HEK293 (cell line): ENCODE measurements at regions not wholly inside any gene's neighbourhood (a gene's known extent, or its start where the extent isn't known, plus 50 kb on each side); places are given as distances from the start of the nearest gene placed in this dataset.

ENCODE experiments used
- CTCF ChIA-PET: fragments of 350-600 bp; formaldehyde crosslinking; extraction: SDS; loops from one replicate; lab custom pipeline; 2021; ENCODE audit warnings: antibody characterized with exemption; lab: Yijun Ruan, JAX
- POLR2A ChIA-PET: fragments of 300-600 bp; formaldehyde crosslinking; extraction: SDS; loops from one replicate; lab custom pipeline; 2020; ENCODE audit warnings: antibody characterized with exemption, inconsistent platforms; lab: Yijun Ruan, JAX
- H3K27ac ChIP-seq: fragments of 200-500 bp; sonication (Bioruptor generic); 2 replicates; pipeline ENCODE4 v1.5.1; 2014; ENCODE audit warnings: low read depth, low read length, control low read depth, inconsistent platforms; ENCODE audit errors: extremely low read depth
- H3K36me3 ChIP-seq, 2 experiments: fragments of 200-500 bp in 1 of 2; sonication (Bioruptor generic) in 1 of 2; 1 replicate in 1 of 2; 2 replicates in 1 of 2; pipeline ENCODE4 v1.5.1; 2014 to 2017; ENCODE audit warnings: inconsistent platforms in 2 of 2, low read length in 2 of 2; ENCODE audit not compliant: control insufficient read depth in 2 of 2, insufficient read depth in 1 of 2
- H3K4me1 ChIP-seq: fragments of 200-500 bp; sonication (Bioruptor generic); 2 replicates; pipeline ENCODE4 v1.5.1; 2014; ENCODE audit warnings: mild to moderate bottlenecking, low read length, inconsistent platforms; ENCODE audit not compliant: control insufficient read depth, insufficient read depth
- H3K4me3 ChIP-seq: 2 replicates; pipeline ENCODE4 v1.5.1; 2011; ENCODE audit warnings: low read depth, mild to moderate bottlenecking, control low read depth, low read length, moderate library complexity
- H3K9me3 ChIP-seq: fragments of 200-500 bp; sonication (Bioruptor generic); 2 replicates; pipeline ENCODE4 v1.5.1; 2014; ENCODE audit warnings: low read depth, low read length, inconsistent platforms; ENCODE audit not compliant: control insufficient read depth, insufficient read depth
- AEBP2 ChIP-seq: fragments of 450-650 bp; formaldehyde crosslinking; IDR thresholded peaks from 2 replicates; pipeline ENCODE4 v1.5.1; 2016; ENCODE audit warnings: missing biosample characterization, missing genetic modification characterization, borderline replicate concordance
- KLF1 ChIP-seq: fragments of 450-650 bp; formaldehyde crosslinking; IDR thresholded peaks from 2 replicates; pipeline ENCODE4 v1.5.1; 2016; ENCODE audit warnings: missing biosample characterization, missing genetic modification characterization
- SALL2 ChIP-seq: fragments of 450-650 bp; formaldehyde crosslinking; IDR thresholded peaks from 2 replicates; pipeline ENCODE4 v1.5.0; 2017; ENCODE audit warnings: missing biosample characterization, mild to moderate bottlenecking, missing genetic modification characterization, borderline replicate concordance
- SP3 ChIP-seq: fragments of 450-650 bp; formaldehyde crosslinking; IDR thresholded peaks from 2 replicates; pipeline ENCODE4 v1.5.1; 2016; ENCODE audit warnings: missing biosample characterization, missing genetic modification characterization
- SP7 ChIP-seq: fragments of 450-650 bp; formaldehyde crosslinking; IDR thresholded peaks from 2 replicates; pipeline ENCODE4 v1.5.1; 2016; ENCODE audit warnings: missing biosample characterization, missing genetic modification characterization
- WT1 ChIP-seq: fragments of 450-650 bp; formaldehyde crosslinking; IDR thresholded peaks from 2 replicates; pipeline ENCODE4 v1.5.1; 2016; ENCODE audit warnings: missing biosample characterization, missing genetic modification characterization
- ZBTB7A ChIP-seq: fragments of 450-650 bp; formaldehyde crosslinking; IDR thresholded peaks from 2 replicates; pipeline ENCODE4 v1.5.1; 2016; ENCODE audit warnings: low read depth, missing biosample characterization, missing genetic modification characterization
- ZNF112 ChIP-seq: fragments of 450-650 bp; formaldehyde crosslinking; IDR thresholded peaks from 2 replicates; pipeline ENCODE4 v1.5.0; 2017; ENCODE audit warnings: missing biosample characterization, missing genetic modification characterization
- ZNF114 ChIP-seq: fragments of 450-650 bp; formaldehyde crosslinking; IDR thresholded peaks from 2 replicates; pipeline ENCODE4 v1.5.0; 2017; ENCODE audit warnings: missing biosample characterization, missing genetic modification characterization
- ZNF133 ChIP-seq: fragments of 450-650 bp; formaldehyde crosslinking; IDR thresholded peaks from 2 replicates; pipeline ENCODE4 v1.5.1; 2016; ENCODE audit warnings: missing biosample characterization, missing genetic modification characterization
- ZNF155 ChIP-seq: fragments of 450-650 bp; formaldehyde crosslinking; IDR thresholded peaks from 2 replicates; pipeline ENCODE4 v1.5.1; 2016; ENCODE audit warnings: missing biosample characterization, missing genetic modification characterization
- ZNF214 ChIP-seq: fragments of 450-650 bp; formaldehyde crosslinking; IDR thresholded peaks from 2 replicates; pipeline ENCODE4 v1.5.1; 2017; ENCODE audit warnings: missing biosample characterization, mild to moderate bottlenecking, missing genetic modification characterization, borderline replicate concordance
- ZNF266 ChIP-seq: fragments of 450-650 bp; formaldehyde crosslinking; IDR thresholded peaks from 2 replicates; pipeline ENCODE4 v1.5.1; 2016; ENCODE audit warnings: missing biosample characterization, missing genetic modification characterization, low read depth
- ZNF280C ChIP-seq: fragments of 450-650 bp; formaldehyde crosslinking; IDR thresholded peaks from 2 replicates; pipeline ENCODE4 v1.5.1; 2016; ENCODE audit warnings: missing biosample characterization, missing genetic modification characterization
- ZNF292 ChIP-seq: fragments of 450-650 bp; formaldehyde crosslinking; IDR thresholded peaks from 2 replicates; pipeline ENCODE4 v1.5.1; 2016; ENCODE audit warnings: low read depth, missing biosample characterization, missing genetic modification characterization, borderline replicate concordance
- ZNF311 ChIP-seq: fragments of 450-650 bp; formaldehyde crosslinking; IDR thresholded peaks from 2 replicates; pipeline ENCODE4 v1.5.1; 2017; ENCODE audit warnings: missing biosample characterization, missing genetic modification characterization, borderline replicate concordance
- ZNF391 ChIP-seq: fragments of 450-650 bp; formaldehyde crosslinking; IDR thresholded peaks from 2 replicates; pipeline ENCODE4 v1.5.1; 2016; ENCODE audit warnings: low read depth, missing biosample characterization, missing genetic modification characterization, borderline replicate concordance
- ZNF433 ChIP-seq: fragments of 450-650 bp; formaldehyde crosslinking; IDR thresholded peaks from 2 replicates; pipeline ENCODE4 v1.5.1; 2016; ENCODE audit warnings: missing biosample characterization, missing genetic modification characterization, low read depth
- ZNF501 ChIP-seq: fragments of 450-650 bp; formaldehyde crosslinking; IDR thresholded peaks from 2 replicates; pipeline ENCODE4 v1.5.1; 2016; ENCODE audit warnings: missing biosample characterization, missing genetic modification characterization
- ZNF580 ChIP-seq: fragments of 450-650 bp; formaldehyde crosslinking; IDR thresholded peaks from 2 replicates; pipeline ENCODE4 v1.5.1; 2016; ENCODE audit warnings: missing biosample characterization, missing genetic modification characterization
- ZNF670 ChIP-seq: fragments of 450-650 bp; formaldehyde crosslinking; IDR thresholded peaks from 2 replicates; pipeline ENCODE4 v1.5.1; 2016; ENCODE audit warnings: missing biosample characterization, missing genetic modification characterization, low read depth
- ZNF777 ChIP-seq: fragments of 450-650 bp; formaldehyde crosslinking; IDR thresholded peaks from 2 replicates; pipeline ENCODE4 v1.5.1; 2017; ENCODE audit warnings: missing biosample characterization, missing genetic modification characterization, borderline replicate concordance
- ZNF837 ChIP-seq: fragments of 450-650 bp; formaldehyde crosslinking; IDR thresholded peaks from 2 replicates; pipeline ENCODE4 v1.5.1; 2016; ENCODE audit warnings: missing biosample characterization, missing genetic modification characterization
- TF ChIP-seq, protein P1 (sequence below): fragments of 450-650 bp; formaldehyde crosslinking; IDR thresholded peaks from 2 replicates; pipeline ENCODE4 v1.5.1; 2016; ENCODE audit warnings: missing biosample characterization, missing genetic modification characterization, low read depth

GRCh38 chr5:15206133-15206532 is 293.8 kb upstream of the FBXL7 start:
- Histone ChIP-seq H3K4me1 (no peaks in the 10 kb centered on the region), H3K4me3 (no peak overlapping the region), H3K27ac (no peak overlapping the region), H3K36me3 (no peaks in the 10 kb centered on the region), H3K9me3 (no peaks in the 10 kb centered on the region)
- CTCF ChIA-PET, result no interaction called here
- TF ChIP-seq ZNF670 (tag by site-specific recombination), result no peak
- TF ChIP-seq ZNF580 (tag by site-specific recombination), result no peak
- TF ChIP-seq WT1, result no peak
- no peak for TF ChIP-seq SALL2
- no peak for TF ChIP-seq ZNF292 (tag by site-specific recombination)
- TF ChIP-seq ZNF837 (tag by site-specific recombination), result no peak
- no peak for TF ChIP-seq ZNF214 (tag by site-specific recombination)
- no peak for TF ChIP-seq ZBTB7A (tag by site-specific recombination)
- POLR2A ChIA-PET, result no interaction called here

- Histone ChIP-seq H3K36me3 (no peaks in the 10 kb centered on the region), H3K4me3 (no peak overlapping the region), H3K9me3 (no peaks in the 10 kb centered on the region), H3K27ac (no peak overlapping the region), H3K4me1 (no peaks in the 10 kb centered on the region)
- ChIA-PET CTCF (no interaction called here), POLR2A (no interaction called here)
- TF ChIP-seq ZNF433 (tag by site-specific recombination), result no peak
- no peak for TF ChIP-seq KLF1 (tag by site-specific recombination)
- TF ChIP-seq AEBP2 (tag by site-specific recombination), result no peak
- TF ChIP-seq ZNF266 (tag by site-specific recombination), result no peak
- TF ChIP-seq ZNF391, result no peak
- TF ChIP-seq, protein P1, sequence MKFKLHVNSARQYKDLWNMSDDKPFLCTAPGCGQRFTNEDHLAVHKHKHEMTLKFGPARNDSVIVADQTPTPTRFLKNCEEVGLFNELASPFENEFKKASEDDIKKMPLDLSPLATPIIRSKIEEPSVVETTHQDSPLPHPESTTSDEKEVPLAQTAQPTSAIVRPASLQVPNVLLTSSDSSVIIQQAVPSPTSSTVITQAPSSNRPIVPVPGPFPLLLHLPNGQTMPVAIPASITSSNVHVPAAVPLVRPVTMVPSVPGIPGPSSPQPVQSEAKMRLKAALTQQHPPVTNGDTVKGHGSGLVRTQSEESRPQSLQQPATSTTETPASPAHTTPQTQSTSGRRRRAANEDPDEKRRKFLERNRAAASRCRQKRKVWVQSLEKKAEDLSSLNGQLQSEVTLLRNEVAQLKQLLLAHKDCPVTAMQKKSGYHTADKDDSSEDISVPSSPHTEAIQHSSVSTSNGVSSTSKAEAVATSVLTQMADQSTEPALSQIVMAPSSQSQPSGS, result no peak
These were observed 296.6 kb upstream of the FBXL7 start for GRCh38 chr5:15203376-15203775.

DNA sequence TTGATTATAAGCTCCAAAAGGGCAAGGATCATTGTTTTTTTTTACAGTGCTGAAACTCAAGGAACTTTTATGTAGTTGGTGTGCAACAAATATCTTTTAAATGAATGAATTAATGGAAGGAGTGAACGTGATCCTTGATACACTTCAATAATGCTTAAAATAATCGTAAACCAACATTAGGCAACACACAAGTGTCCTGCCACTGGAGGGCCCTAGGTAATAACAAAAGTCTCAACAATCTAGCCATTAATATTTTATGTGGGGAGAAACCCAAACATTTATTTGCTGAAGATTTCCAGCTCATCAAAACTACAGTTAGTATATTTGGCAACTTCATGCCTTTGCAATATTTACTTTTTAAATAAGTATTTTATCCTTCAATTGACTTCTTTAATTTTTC is 309.0 kb upstream of the FBXL7 start:
- ChIA-PET CTCF (interaction anchor here (0.7 kb wide), 1 partner anchor 771 kb away, joined by 3 read pairs; no protein-coding TSS in a partner anchor), POLR2A (no interaction called here)
- H3K4me1 ChIP-seq, result no peaks in the 10 kb centered on the region
- no peak overlapping the region for H3K4me3 ChIP-seq
- no peak for TF ChIP-seq ZNF777
- no peak for TF ChIP-seq ZNF292 (tag by site-specific recombination)
- no peak for TF ChIP-seq ZNF311 (tag by site-specific recombination)
- TF ChIP-seq ZNF112 (tag by site-specific recombination), result no peak
- TF ChIP-seq ZNF280C (tag by site-specific recombination), result no peak
- no peak for TF ChIP-seq SP3 (tag by site-specific recombination)
- no peak for TF ChIP-seq ZNF214 (tag by site-specific recombination)
- no peak for TF ChIP-seq ZNF155 (tag by site-specific recombination)
- TF ChIP-seq ZNF114, result no peak
- no peak for TF ChIP-seq ZNF133 (tag by site-specific recombination)
- no peak for TF ChIP-seq SP7 (tag by site-specific recombination)
- TF ChIP-seq ZNF501, result no peak
- no peak for TF ChIP-seq KLF1 (tag by site-specific recombination)
- H3K27ac ChIP-seq, result no peak overlapping the region
- H3K9me3 ChIP-seq, result no peaks in the 10 kb centered on the region
- no peaks in the 10 kb centered on the region for H3K36me3 ChIP-seq
